PC-9 (cell line): ENCODE measurements at regions not wholly inside any gene's neighbourhood (a gene's known extent, or its start where the extent isn't known, plus 50 kb on each side); places are given as distances from the start of the nearest gene placed in this dataset.

Experiments
- BruUV-seq: library from RNA; stranded (reverse); fragments of 400-500 nt; replicated peaks from 2 replicates; lab custom pipeline; 2021; lab: Mats Ljungman, UMichigan
- CTCF ChIA-PET: fragments of 300-600 bp; sonication (Branson Sonifier 250); formaldehyde crosslinking; loops from one replicate; lab custom pipeline; 2022; ENCODE audit warnings: antibody characterized with exemption; lab: Charles Lee
- POLR2A ChIA-PET: fragments of 300-600 bp; sonication (Branson Sonifier 250); formaldehyde crosslinking; loops from one replicate; lab custom pipeline; 2022; ENCODE audit warnings: antibody characterized with exemption; ENCODE audit not compliant: unreplicated experiment; lab: Charles Lee
- DNase-seq, 2 experiments: peaks; one replicate each; pipeline versions ENCODE4 v3.0.0 to v3.0.0-alpha.2; 2015 to 2022; ENCODE audit warnings: mixed read lengths in 1 of 2
- H2AFZ ChIP-seq: fragments of 200-600 bp; sonication (generic); 2 replicates; pipeline ENCODE4 v1.8.1; 2017; ENCODE audit warnings: antibody characterized with exemption
- H3F3A ChIP-seq: fragments of 200-600 bp; sonication (generic); 2 replicates; pipeline ENCODE4 v1.8.1; 2017; ENCODE audit warnings: antibody characterized with exemption, mild to moderate bottlenecking, low read depth; ENCODE audit not compliant: insufficient read depth
- H3K27ac ChIP-seq: fragments of 200-600 bp; sonication (generic); 2 replicates; pipeline ENCODE4 v1.6.1; 2016; ENCODE audit warnings: mixed run types
- H3K27me3 ChIP-seq: fragments of 200-600 bp; sonication (generic); 2 replicates; pipeline ENCODE4 v1.6.1; 2016; ENCODE audit warnings: low read depth, mixed run types; ENCODE audit not compliant: insufficient read depth
- H3K36me3 ChIP-seq: fragments of 200-600 bp; sonication (generic); 2 replicates; pipeline ENCODE4 v1.6.1; 2016; ENCODE audit warnings: low read depth, mixed run types
- H3K4me1 ChIP-seq: fragments of 200-600 bp; sonication (generic); replicated peaks from 2 replicates; pipeline ENCODE4 v1.6.1; 2016; ENCODE audit warnings: mixed run types; ENCODE audit not compliant: insufficient read depth
- H3K4me2 ChIP-seq: fragments of 200-600 bp; sonication (generic); 2 replicates; pipeline ENCODE4 v1.6.1; 2017; ENCODE audit warnings: mixed run types
- H3K4me3 ChIP-seq: fragments of 200-600 bp; sonication (generic); 2 replicates; pipeline ENCODE4 v1.6.1; 2016; ENCODE audit warnings: mixed run types
- H3K79me2 ChIP-seq: fragments of 200-600 bp; sonication (generic); 2 replicates; pipeline ENCODE4 v1.6.1; 2017; ENCODE audit warnings: low read depth, mixed run types
- H3K9me2 ChIP-seq: fragments of 200-600 bp; sonication (generic); 2 replicates; pipeline ENCODE4 v1.8.1; 2017; ENCODE audit warnings: mild to moderate bottlenecking; ENCODE audit not compliant: insufficient read depth
- H3K9me3 ChIP-seq: fragments of 200-600 bp; sonication (generic); 2 replicates; pipeline ENCODE4 v1.8.1; 2016; ENCODE audit warnings: low read depth; ENCODE audit not compliant: insufficient read depth
- H4K20me1 ChIP-seq: fragments of 200-600 bp; sonication (generic); 2 replicates; pipeline ENCODE4 v1.8.1; 2017; ENCODE audit not compliant: insufficient read depth
- EZH2 ChIP-seq: fragments of 200-600 bp; sonication (generic); IDR thresholded peaks from 2 replicates; pipeline ENCODE4 v1.8.0; 2017; ENCODE audit warnings: antibody characterized with exemption, low read depth
- intact Hi-C: fragments of 100-400 bp; cut with micrococcal nuclease; formaldehyde crosslinking; loops from one replicate; pipeline ENCODE4 v1.10.0; 2022; ENCODE audit not compliant: unreplicated experiment
- TF ChIP-seq, protein P1 (sequence below): fragments of 200-600 bp; sonication (generic); conservative IDR thresholded peaks from 2 replicates; pipeline ENCODE4 v1.6.1; 2017; ENCODE audit warnings: mixed run types, antibody characterized with exemption, mild to moderate bottlenecking, moderate library complexity

DNA sequence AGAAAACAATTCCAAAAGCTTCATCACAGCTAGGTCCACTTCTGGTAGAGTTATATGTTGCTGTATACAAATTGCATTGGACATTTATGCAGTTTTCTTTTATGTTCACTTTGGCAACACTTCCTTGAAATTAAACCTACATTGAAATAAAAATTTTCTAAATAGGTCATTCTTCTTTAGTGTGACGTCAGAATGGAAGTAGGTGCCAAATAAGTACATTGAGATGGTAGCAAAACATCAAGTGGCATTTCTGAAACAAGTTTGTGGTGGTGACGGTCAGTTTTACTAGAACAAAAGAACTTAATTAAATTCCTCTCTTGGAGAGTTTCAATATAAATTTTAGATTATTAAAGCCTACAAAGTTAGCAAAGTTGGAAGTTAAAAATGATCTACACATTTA, 895.1 kb downstream of the CDH9 start:
- TF ChIP-seq EZH2: no peak
- TF ChIP-seq, protein P1, sequence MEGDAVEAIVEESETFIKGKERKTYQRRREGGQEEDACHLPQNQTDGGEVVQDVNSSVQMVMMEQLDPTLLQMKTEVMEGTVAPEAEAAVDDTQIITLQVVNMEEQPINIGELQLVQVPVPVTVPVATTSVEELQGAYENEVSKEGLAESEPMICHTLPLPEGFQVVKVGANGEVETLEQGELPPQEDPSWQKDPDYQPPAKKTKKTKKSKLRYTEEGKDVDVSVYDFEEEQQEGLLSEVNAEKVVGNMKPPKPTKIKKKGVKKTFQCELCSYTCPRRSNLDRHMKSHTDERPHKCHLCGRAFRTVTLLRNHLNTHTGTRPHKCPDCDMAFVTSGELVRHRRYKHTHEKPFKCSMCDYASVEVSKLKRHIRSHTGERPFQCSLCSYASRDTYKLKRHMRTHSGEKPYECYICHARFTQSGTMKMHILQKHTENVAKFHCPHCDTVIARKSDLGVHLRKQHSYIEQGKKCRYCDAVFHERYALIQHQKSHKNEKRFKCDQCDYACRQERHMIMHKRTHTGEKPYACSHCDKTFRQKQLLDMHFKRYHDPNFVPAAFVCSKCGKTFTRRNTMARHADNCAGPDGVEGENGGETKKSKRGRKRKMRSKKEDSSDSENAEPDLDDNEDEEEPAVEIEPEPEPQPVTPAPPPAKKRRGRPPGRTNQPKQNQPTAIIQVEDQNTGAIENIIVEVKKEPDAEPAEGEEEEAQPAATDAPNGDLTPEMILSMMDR: no peak
- BruUV-seq: no TSS peak
- H2AFZ ChIP-seq: no peak overlapping the region
- no peak overlapping the region for H3K27ac ChIP-seq
- no peaks in the 10 kb centered on the region for H3K79me2 ChIP-seq
- DNase-seq: no peak
- H3K27me3 ChIP-seq: no peaks in the 10 kb centered on the region
- no peaks in the 10 kb centered on the region for H4K20me1 ChIP-seq
- no peaks in the 10 kb centered on the region for H3K4me1 ChIP-seq
- CTCF ChIA-PET: no interaction called here
- H3K36me3 ChIP-seq: no peaks in the 10 kb centered on the region
- H3K4me3 ChIP-seq: no peak overlapping the region
- peaks cover 7% of the 10 kb centered on the region; the same call in 1 of the 2 replicates for H3K9me2 ChIP-seq
- no peaks in the 10 kb centered on the region for H3K9me3 ChIP-seq
- no peak overlapping the region for H3K4me2 ChIP-seq
- POLR2A ChIA-PET: no interaction called here
- intact Hi-C loops: no loop called here
- H3F3A ChIP-seq: no peaks in the 10 kb centered on the region; the same call in 1 of the 2 replicates

DNA sequence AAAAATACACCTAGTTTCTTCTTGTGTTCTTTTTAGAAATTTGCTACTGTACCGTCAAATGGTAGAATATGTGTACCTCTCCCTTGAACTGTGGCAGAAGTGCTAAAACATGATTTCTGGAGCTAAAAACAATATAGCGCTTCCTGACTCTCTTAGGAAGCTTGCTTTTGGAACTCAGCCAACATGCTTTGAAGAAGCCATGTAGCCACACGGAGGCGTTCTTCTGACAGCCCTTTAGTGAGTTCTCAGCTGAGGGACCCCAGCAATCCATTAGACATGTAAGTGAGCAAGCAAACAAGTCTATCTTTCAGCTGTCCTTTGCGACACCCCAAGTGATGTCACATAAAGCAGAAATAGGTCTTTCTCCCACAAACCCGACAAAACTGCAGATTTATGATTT, 917.0 kb downstream of the CDH9 start:
- Histone ChIP-seq H3K9me2 (no peaks in the 10 kb centered on the region), H4K20me1 (no peaks in the 10 kb centered on the region), H3K27me3 (no peaks in the 10 kb centered on the region), H2AFZ (no peak overlapping the region), H3K79me2 (no peaks in the 10 kb centered on the region), H3F3A (no peaks in the 10 kb centered on the region), H3K36me3 (no peaks in the 10 kb centered on the region), H3K4me3 (no peak overlapping the region), H3K4me1 (no peaks in the 10 kb centered on the region), H3K27ac (no peak overlapping the region), H3K9me3 (no peaks in the 10 kb centered on the region), H3K4me2 (no peak overlapping the region)
- ChIA-PET POLR2A (no interaction called here), CTCF (interaction anchor here (0.6 kb wide), 1 partner anchor 1328 kb away, joined by 3 read pairs; no protein-coding TSS in a partner anchor)
- intact Hi-C loops: no loop called here
- no TSS peak for BruUV-seq
- TF ChIP-seq, protein P1: no peak
- no peak for TF ChIP-seq EZH2
- DNase-seq: no peak

DNA sequence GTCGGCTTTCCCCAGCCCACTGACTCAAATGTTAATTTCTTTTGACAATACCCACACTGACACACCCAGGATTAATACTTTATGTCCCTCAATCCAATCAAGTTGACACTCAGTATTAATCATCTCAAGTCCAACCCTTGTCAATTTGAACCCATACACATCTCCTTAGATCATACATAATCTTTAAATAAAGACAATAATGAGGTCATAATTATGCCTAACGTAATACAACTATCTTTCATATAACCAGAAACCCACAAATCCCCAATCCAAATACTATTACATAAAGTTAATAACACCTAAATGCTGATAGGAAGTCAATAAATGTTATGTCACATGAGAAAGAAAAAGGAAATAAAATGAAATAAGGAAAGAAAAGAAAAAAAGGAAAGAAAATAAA, 934.2 kb downstream of the CDH9 start:
- H3K4me1 ChIP-seq: no peaks in the 10 kb centered on the region
- no peaks in the 10 kb centered on the region for H4K20me1 ChIP-seq
- ChIA-PET CTCF (no interaction called here), POLR2A (interaction anchor here (0.7 kb wide), 1 partner anchor 264 kb away, joined by 3 read pairs; no protein-coding TSS in a partner anchor)
- DNase-seq: no peak
- no peaks in the 10 kb centered on the region for H3F3A ChIP-seq
- TF ChIP-seq EZH2: no peak
- TF ChIP-seq, protein P1: no peak
- H2AFZ ChIP-seq: no peak overlapping the region
- no peaks in the 10 kb centered on the region for H3K9me3 ChIP-seq
- no peaks in the 10 kb centered on the region for H3K36me3 ChIP-seq
- H3K27ac ChIP-seq: no peak overlapping the region
- no TSS peak for BruUV-seq
- intact Hi-C loops: no loop called here
- no peak overlapping the region for H3K4me3 ChIP-seq
- no peaks in the 10 kb centered on the region for H3K79me2 ChIP-seq
- no peaks in the 10 kb centered on the region for H3K9me2 ChIP-seq
- no peak overlapping the region for H3K4me2 ChIP-seq
- H3K27me3 ChIP-seq: no peaks in the 10 kb centered on the region
